HG03066 (cell line): ENCODE measurements at regions not wholly inside any gene's neighbourhood (a gene's known extent, or its start where the extent isn't known, plus 50 kb on each side); places are given as distances from the start of the nearest gene placed in this dataset.

Source experiments
- ATAC-seq: cut with Tn5 transposase; IDR thresholded peaks from one replicate; pipeline ENCODE4 v1.9.1; 2021; ENCODE audit warnings: low read depth; ENCODE audit not compliant: unreplicated experiment

DNA sequence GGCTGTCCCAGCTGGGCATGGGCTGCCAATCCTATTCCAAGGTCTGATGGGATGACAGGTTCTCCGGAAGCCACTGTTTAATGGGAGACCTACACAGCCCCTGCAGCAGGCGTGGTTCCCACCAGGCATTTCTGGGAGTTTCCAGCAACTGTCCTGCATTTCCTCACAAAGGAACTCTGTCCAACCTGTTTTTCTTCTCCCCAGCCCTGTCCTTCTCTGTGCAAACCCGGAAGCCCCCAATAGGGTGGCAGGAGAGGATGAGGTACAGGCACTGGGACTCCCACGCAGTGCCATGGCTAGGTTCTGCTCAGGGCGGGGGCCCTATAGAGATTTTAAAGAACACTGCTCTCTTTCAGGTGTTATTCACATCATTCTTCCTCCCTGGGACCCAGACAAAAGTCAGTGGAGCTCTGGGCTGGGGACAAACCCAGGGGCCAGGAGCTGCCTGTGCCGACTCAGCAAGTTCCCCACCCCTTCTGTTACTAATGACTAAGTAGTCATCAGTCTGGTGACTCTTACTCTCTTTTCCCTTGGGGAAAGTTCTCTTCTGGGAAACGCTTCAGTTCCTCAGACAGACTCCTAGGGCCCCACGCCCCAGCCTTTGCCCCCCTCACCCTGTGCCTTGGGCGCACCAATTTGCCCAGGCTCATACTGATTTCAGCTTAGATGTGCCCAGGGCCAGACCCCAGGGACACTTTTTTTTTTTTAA lies 97.7 kb downstream of the CD47 start:
- no peak for ATAC-seq

GRCh38 chr3:107990926-107991325 lies 99.9 kb downstream of the CD47 start:
- no peak for ATAC-seq

GRCh38 chr3:107990433-107990832 lies 100.4 kb downstream of the CD47 start:
- no peak for ATAC-seq

DNA sequence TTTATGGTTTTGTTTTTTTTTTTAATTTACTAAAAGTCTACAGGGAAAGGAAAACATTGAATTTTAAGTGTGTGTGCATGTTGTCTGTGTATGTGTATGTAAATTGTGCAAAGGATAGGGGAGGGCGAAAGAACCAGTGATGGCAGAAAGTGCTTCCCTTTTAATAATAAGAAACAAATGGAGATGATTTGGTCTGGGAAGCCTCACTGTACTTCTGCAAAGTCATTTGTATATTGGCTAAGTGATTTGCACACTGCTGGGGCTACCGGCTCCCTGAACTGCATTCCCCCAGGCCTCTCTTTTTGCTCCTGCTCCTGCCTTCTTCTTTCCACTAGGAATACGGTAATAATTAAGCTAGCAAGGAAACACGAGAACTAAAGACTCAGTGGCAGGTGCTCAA lies 101.2 kb downstream of the CD47 start:
- ATAC-seq, result no peak

DNA sequence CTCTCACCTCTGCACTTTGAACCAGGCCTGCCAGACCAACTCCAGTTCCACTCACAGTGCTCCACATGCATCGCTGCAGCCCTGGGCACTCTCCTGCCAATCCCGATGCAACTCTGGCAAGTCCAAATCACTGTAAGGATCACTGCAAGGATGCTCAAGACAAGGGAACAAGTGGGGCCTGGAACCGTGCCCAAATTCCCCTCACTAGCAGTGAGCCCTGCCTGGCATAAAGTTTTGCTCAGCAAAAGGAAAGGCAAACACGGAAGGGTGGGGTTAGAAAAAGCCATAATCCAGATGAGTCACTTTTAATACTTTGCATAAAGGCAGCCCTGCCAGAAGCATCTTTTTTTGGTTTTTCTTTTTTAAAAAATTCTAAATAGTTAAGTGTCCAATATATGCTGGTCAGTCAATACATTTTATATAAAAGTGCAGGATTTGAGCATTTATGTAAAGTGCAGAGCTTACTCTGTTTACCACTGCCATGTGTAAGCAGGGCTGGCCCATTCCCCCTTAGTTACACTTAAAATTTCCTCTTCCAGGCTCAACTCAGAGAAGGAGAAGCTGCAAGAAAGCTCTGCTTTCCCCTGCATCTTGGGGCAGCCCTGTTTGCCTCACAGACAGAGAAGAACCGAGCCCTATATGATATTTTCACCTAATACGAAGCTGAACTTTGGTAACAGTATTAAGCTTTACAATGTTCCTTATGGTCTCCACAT lies 102.2 kb downstream of the CD47 start:
- ATAC-seq, result no peak

- no peak for ATAC-seq
Measured at GRCh38 chr3:107987036-107987939, 103.5 kb downstream of the CD47 start.

GRCh38 chr3:107986505-107986904 lies 104.3 kb downstream of the CD47 start:
- ATAC-seq, result no peak

- peak; percentile 96 for ATAC-seq
Measured at GRCh38 chr3:107985496-107985895, 105.3 kb downstream of the CD47 start.

DNA sequence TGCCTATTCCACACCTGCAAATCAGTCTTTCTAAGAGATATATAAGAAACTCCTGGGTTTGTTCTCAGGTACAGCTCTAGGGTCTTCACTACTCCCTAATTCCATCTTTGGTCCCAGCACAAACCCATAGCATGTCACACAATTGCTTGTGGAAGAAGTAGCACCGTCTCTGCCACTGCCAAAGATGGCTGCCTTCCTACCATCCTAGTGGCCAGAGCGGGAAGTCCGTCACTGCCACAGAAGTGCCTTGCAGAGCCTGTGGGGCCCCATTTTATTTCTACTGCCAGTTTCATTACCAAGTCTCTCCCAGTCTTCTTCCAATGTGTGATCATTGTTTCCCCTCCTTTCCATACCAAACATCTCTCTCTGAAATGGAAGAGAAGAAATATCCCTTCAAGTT lies 107.6 kb downstream of the CD47 start:
- no peak for ATAC-seq

- ATAC-seq, result no peak
Measured at GRCh38 chr3:107982165-107982564, 108.7 kb downstream of the CD47 start.

GRCh38 chr3:107981471-107982111 lies 109.2 kb downstream of the CD47 start:
- ATAC-seq, result no peak

DNA sequence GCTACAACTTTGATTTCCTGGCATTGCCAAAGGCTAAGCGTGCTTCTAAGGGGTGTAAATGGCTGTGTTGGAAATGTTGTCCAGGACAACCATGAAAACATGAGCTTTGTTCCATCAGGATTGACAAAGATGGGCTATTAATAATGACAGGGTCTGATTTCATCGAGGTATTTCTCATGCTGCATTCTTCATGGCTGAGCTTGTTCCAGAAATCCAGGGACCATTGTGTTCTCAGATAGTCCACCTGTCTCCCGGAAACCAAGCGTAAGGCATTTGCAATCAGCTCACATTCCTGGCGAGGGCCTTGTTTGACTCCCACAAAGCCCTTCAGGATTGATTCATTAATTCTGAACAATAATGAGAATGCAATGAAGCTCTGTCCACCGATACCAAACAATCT lies 111.3 kb downstream of the CD47 start:
- ATAC-seq, result no peak

GRCh38 chr3:107978131-107979055 lies 112.4 kb downstream of the CD47 start:
- no peak for ATAC-seq

DNA sequence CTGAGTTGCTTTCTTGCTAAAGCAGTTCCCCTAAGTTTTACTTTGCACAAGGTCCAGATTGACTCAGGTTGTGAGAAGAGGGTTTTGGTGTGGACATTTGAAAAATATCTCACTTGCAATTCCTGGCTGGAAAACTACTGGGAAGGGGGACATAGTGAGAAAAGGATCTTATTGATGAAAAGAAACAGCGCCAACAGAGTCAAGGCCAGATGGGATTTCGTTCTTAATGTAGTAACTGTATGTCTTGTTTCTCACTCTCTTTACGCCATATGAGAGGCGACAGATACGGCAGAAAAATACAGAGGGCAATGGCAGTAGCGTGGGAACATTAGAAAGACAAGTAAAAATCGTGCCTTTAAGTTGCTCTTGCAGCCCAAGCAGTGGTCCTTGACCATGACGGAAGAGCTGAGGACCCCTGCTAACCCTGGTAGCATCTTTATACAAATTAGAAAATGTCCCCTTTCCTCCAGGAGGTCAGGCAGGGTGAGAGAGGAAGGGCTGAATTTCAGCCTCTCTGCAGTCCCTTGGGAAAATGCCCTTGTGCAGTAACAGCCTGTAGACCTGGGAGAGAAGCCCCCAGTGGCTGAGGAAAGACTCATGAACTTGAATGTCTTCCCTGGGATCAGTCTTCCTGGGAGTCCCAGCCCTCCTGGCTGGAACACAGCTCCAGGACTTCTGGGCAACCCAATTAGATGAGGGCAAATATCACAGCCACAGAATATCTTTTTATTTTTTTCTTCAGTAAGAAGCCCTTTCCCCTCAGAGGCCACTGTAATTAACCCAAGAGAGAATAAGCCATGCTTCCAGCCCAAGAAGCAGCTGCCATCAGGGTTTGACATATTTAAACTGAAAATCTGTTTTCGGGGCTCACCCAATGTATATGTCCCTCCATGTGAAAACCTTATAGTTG lies 113.4 kb downstream of the CD47 start:
- ATAC-seq, result no peak

GRCh38 chr3:107976202-107976800 lies 114.5 kb downstream of the CD47 start:
- ATAC-seq, result no peak

- no peak for ATAC-seq
Measured at GRCh38 chr3:107975529-107976201, 115.2 kb downstream of the CD47 start.

- ATAC-seq, result no peak
Measured at GRCh38 chr3:107973961-107974360, 116.9 kb downstream of the CD47 start.

- no peak for ATAC-seq
Measured at GRCh38 chr3:107973152-107973551, 117.7 kb downstream of the CD47 start.
